WTC11 (cell line): ENCODE measurements at regions not wholly inside any gene's neighbourhood (a gene's known extent, or its start where the extent isn't known, plus 50 kb on each side); places are given as distances from the start of the nearest gene placed in this dataset.

Experiments used
- ATAC-seq: fragments of 200-7000 bp; cut with Tn5 transposase; 2 replicates; pipeline ENCODE4 v1.10.0; 2021; ENCODE audit warnings: mild to moderate bottlenecking, moderate library complexity
- CTCF ChIA-PET: fragments of 300-600 bp; sonication (Branson Sonifier 250); formaldehyde crosslinking; loops from one replicate; lab custom pipeline; 2021; ENCODE audit warnings: antibody characterized with exemption; lab: Charles Lee
- POLR2A ChIA-PET: fragments of 350-600 bp; sonication (Branson Sonifier 250); formaldehyde crosslinking; loops from one replicate; lab custom pipeline; 2021; ENCODE audit warnings: antibody characterized with exemption; lab: Charles Lee
- DNase-seq: peaks from one replicate; pipeline ENCODE4 v3.0.0; 2021; ENCODE audit warnings: low spot score
- H3K27ac Mint-ChIP-seq: 2 replicates; pipeline ENCODE4 v1.8.0; 2021; ENCODE audit warnings: mixed read lengths
- H3K27me3 Mint-ChIP-seq: 2 replicates; pipeline ENCODE4 v1.8.0; 2021; ENCODE audit warnings: low read depth, mild to moderate bottlenecking, moderate library complexity, mixed read lengths
- H3K36me3 Mint-ChIP-seq: 2 replicates; pipeline ENCODE4 v1.8.0; 2021; ENCODE audit warnings: mixed read lengths
- H3K4me1 Mint-ChIP-seq: 2 replicates; pipeline ENCODE4 v1.8.0; 2022; ENCODE audit warnings: mixed read lengths
- H3K4me3 Mint-ChIP-seq: 2 replicates; pipeline ENCODE4 v1.8.0; 2021; ENCODE audit warnings: mild to moderate bottlenecking, moderate library complexity, mixed read lengths
- H3K9me3 Mint-ChIP-seq: 2 replicates; pipeline ENCODE4 v1.8.0; 2021; ENCODE audit warnings: mixed read lengths
- ATF3 ChIP-seq: sonication (generic); formaldehyde crosslinking; conservative IDR thresholded peaks from 2 replicates; pipeline ENCODE4 v1.8.1; 2022; ENCODE audit warnings: mild to moderate bottlenecking, missing genetic modification reagents
- CREM ChIP-seq: sonication (generic); formaldehyde crosslinking; IDR thresholded peaks from 2 replicates; pipeline ENCODE4 v1.8.1; 2022; ENCODE audit warnings: mild to moderate bottlenecking, missing genetic modification reagents, moderate library complexity
- E2F5 ChIP-seq: sonication (generic); formaldehyde crosslinking; IDR thresholded peaks from 2 replicates; pipeline ENCODE4 v1.8.1; 2022; ENCODE audit warnings: mild to moderate bottlenecking, moderate library complexity, missing genetic modification reagents
- FOXJ3 ChIP-seq: sonication (generic); formaldehyde crosslinking; IDR thresholded peaks from 2 replicates; pipeline ENCODE4 v1.9.0; 2021; ENCODE audit warnings: missing genetic modification reagents, mild to moderate bottlenecking, borderline replicate concordance
- FOXP1 ChIP-seq: sonication (generic); formaldehyde crosslinking; IDR thresholded peaks from 2 replicates; pipeline ENCODE4 v1.8.0; 2022; ENCODE audit warnings: missing genetic modification reagents, mild to moderate bottlenecking, moderate library complexity, borderline replicate concordance
- IRF2 ChIP-seq: sonication (generic); formaldehyde crosslinking; IDR thresholded peaks from 2 replicates; pipeline ENCODE4 v1.8.0; 2022; ENCODE audit warnings: low read depth, missing genetic modification reagents, borderline replicate concordance
- JUN ChIP-seq: sonication (generic); formaldehyde crosslinking; IDR thresholded peaks from 2 replicates; pipeline ENCODE4 v1.8.0; 2023; ENCODE audit warnings: mild to moderate bottlenecking, missing genetic modification reagents
- MXD4 ChIP-seq: fragments of 250-450 bp; sonication (Bioruptor Pico); IDR thresholded peaks from 2 replicates; pipeline ENCODE4 v1.8.0; 2021; ENCODE audit warnings: mild to moderate bottlenecking, moderate library complexity, borderline replicate concordance
- NFYB ChIP-seq: sonication (generic); formaldehyde crosslinking; conservative IDR thresholded peaks from 2 replicates; pipeline ENCODE4 v1.8.0; 2022; ENCODE audit warnings: low read depth, missing genetic modification reagents
- SMAD4 ChIP-seq: sonication (generic); formaldehyde crosslinking; IDR thresholded peaks from 2 replicates; pipeline ENCODE4 v1.8.0; 2022; ENCODE audit warnings: mild to moderate bottlenecking, missing genetic modification reagents
- TEAD1 ChIP-seq: sonication (generic); formaldehyde crosslinking; IDR thresholded peaks from 2 replicates; pipeline ENCODE4 v1.8.0; 2022; ENCODE audit warnings: mild to moderate bottlenecking, missing genetic modification reagents
- TEAD4 ChIP-seq: sonication (generic); formaldehyde crosslinking; IDR thresholded peaks from 2 replicates; pipeline ENCODE4 v1.8.0; 2022; ENCODE audit warnings: mild to moderate bottlenecking, missing genetic modification reagents
- ZBTB21 ChIP-seq: sonication (generic); formaldehyde crosslinking; IDR thresholded peaks from 2 replicates; pipeline ENCODE4 v1.8.1; 2023; ENCODE audit warnings: mild to moderate bottlenecking, missing genetic modification reagents, borderline replicate concordance
- ZNF219 ChIP-seq: sonication (generic); formaldehyde crosslinking; IDR thresholded peaks from 2 replicates; pipeline ENCODE4 v1.8.0; 2023; ENCODE audit warnings: missing genetic modification reagents, mild to moderate bottlenecking, borderline replicate concordance
- ZNF263 ChIP-seq: sonication (generic); formaldehyde crosslinking; IDR thresholded peaks from 2 replicates; pipeline ENCODE4 v1.8.1; 2022; ENCODE audit warnings: low read depth, mild to moderate bottlenecking, moderate library complexity, missing genetic modification reagents
- ZNF396 ChIP-seq: fragments of 250-450 bp; sonication (Bioruptor Pico); IDR thresholded peaks from 2 replicates; pipeline ENCODE4 v1.8.0; 2021; ENCODE audit warnings: mild to moderate bottlenecking, moderate library complexity, borderline replicate concordance
- ZNF425 ChIP-seq: fragments of 250-450 bp; sonication (Bioruptor Pico); conservative IDR thresholded peaks from 2 replicates; pipeline ENCODE4 v1.9.0; 2021; ENCODE audit warnings: mild to moderate bottlenecking
- ZNF512 ChIP-seq: sonication (generic); formaldehyde crosslinking; IDR thresholded peaks from 2 replicates; pipeline ENCODE4 v1.8.1; 2022; ENCODE audit warnings: missing genetic modification reagents, borderline replicate concordance
- TF ChIP-seq, protein P1 (sequence below): sonication (generic); formaldehyde crosslinking; IDR thresholded peaks from 2 replicates; pipeline ENCODE4 v1.8.0; 2022; ENCODE audit warnings: mild to moderate bottlenecking, missing genetic modification reagents
- TF ChIP-seq, protein P2 (sequence below): fragments of 200-600 bp; IDR thresholded peaks from 2 replicates; pipeline ENCODE4 v1.8.0; 2022; ENCODE audit warnings: antibody characterized with exemption

- CTCF ChIA-PET = interaction anchor here (0.7 kb wide), 1 partner anchor 35 kb away, joined by 3 read pairs; no protein-coding TSS in a partner anchor
- TF ChIP-seq ZNF425 (CRISPR knock-in tag) (no peak), E2F5 (no peak), CREM (CRISPR knock-in tag) (no peak), NFYB (no peak), SMAD4 (CRISPR knock-in tag) (no peak), FOXP1 (CRISPR knock-in tag) (no peak), FOXJ3 (CRISPR knock-in tag) (no peak), ZNF396 (CRISPR knock-in tag) (no peak)
- ATAC-seq = no peak
- POLR2A ChIA-PET = no interaction called here
- Mint-ChIP-seq H3K4me3 (no peak overlapping the region), H3K27ac (no peak overlapping the region), H3K4me1 (no peaks in the 10 kb centered on the region), H3K27me3 (no peaks in the 10 kb centered on the region), H3K9me3 (peaks cover 17% of the 10 kb centered on the region), H3K36me3 (peaks cover 6% of the 10 kb centered on the region)
- DNase-seq = no peak
Measured at GRCh38 chr1:30196872-30197638, 526.3 kb downstream of the MATN1 start.

DNA sequence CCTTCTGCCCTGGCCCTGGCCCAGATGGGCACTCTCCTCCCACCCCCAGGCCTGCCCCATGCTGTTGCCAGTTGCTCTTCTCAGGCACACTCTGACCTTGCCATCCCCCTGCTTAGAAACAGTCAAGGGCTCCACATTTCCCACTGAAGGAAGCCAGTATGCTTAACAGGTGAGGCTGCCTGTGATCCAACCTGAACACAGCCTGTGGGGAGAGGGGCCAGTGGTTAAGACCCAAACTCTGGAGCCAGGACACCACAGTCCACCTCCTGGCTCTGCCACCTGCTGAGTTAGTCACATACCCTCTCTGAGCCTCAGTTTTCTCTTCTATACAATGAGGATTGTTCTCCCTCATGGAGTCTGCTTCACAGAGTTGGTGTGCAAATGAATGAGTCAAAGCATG lies 526.9 kb downstream of the MATN1 start:
- ATAC-seq (no peak), DNase-seq (no peak)
- TF ChIP-seq ZNF512 (no peak), ATF3 (no peak), ZNF263 (CRISPR knock-in tag) (no peak), ZBTB21 (CRISPR knock-in tag) (no peak), IRF2 (no peak), JUN (CRISPR knock-in tag) (no peak), TEAD1 (CRISPR knock-in tag) (no peak), MXD4 (CRISPR knock-in tag) (no peak), TEAD4 (no peak), ZNF219 (CRISPR knock-in tag) (no peak)
- TF ChIP-seq, protein P1, sequence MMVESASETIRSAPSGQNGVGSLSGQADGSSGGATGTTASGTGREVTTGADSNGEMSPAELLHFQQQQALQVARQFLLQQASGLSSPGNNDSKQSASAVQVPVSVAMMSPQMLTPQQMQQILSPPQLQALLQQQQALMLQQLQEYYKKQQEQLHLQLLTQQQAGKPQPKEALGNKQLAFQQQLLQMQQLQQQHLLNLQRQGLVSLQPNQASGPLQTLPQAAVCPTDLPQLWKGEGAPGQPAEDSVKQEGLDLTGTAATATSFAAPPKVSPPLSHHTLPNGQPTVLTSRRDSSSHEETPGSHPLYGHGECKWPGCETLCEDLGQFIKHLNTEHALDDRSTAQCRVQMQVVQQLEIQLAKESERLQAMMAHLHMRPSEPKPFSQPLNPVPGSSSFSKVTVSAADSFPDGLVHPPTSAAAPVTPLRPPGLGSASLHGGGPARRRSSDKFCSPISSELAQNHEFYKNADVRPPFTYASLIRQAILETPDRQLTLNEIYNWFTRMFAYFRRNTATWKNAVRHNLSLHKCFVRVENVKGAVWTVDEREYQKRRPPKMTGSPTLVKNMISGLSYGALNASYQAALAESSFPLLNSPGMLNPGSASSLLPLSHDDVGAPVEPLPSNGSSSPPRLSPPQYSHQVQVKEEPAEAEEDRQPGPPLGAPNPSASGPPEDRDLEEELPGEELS (CRISPR knock-in tag) = no peak
- TF ChIP-seq, protein P2, sequence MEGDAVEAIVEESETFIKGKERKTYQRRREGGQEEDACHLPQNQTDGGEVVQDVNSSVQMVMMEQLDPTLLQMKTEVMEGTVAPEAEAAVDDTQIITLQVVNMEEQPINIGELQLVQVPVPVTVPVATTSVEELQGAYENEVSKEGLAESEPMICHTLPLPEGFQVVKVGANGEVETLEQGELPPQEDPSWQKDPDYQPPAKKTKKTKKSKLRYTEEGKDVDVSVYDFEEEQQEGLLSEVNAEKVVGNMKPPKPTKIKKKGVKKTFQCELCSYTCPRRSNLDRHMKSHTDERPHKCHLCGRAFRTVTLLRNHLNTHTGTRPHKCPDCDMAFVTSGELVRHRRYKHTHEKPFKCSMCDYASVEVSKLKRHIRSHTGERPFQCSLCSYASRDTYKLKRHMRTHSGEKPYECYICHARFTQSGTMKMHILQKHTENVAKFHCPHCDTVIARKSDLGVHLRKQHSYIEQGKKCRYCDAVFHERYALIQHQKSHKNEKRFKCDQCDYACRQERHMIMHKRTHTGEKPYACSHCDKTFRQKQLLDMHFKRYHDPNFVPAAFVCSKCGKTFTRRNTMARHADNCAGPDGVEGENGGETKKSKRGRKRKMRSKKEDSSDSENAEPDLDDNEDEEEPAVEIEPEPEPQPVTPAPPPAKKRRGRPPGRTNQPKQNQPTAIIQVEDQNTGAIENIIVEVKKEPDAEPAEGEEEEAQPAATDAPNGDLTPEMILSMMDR = no peak
- Mint-ChIP-seq H3K9me3 (peaks cover 15% of the 10 kb centered on the region), H3K36me3 (peaks cover 6% of the 10 kb centered on the region), H3K27ac (no peak overlapping the region), H3K4me3 (no peak overlapping the region), H3K27me3 (no peaks in the 10 kb centered on the region), H3K4me1 (no peaks in the 10 kb centered on the region)
- POLR2A ChIA-PET = no interaction called here
- CTCF ChIA-PET = interaction anchor here (0.7 kb wide), 1 partner anchor 36 kb away, joined by 3 read pairs; no protein-coding TSS in a partner anchor
